LNCAP (cell line): ENCODE measurements at regions not wholly inside any gene's neighbourhood (a gene's known extent, or its start where the extent isn't known, plus 50 kb on each side); places are given as distances from the start of the nearest gene placed in this dataset.

Source experiments
- TF ChIP-seq, protein P1 (sequence below): fragments of 450-650 bp; IDR thresholded peaks from 2 replicates; pipeline ENCODE4 v1.5.1; 2017; ENCODE audit warnings: mild to moderate bottlenecking

DNA sequence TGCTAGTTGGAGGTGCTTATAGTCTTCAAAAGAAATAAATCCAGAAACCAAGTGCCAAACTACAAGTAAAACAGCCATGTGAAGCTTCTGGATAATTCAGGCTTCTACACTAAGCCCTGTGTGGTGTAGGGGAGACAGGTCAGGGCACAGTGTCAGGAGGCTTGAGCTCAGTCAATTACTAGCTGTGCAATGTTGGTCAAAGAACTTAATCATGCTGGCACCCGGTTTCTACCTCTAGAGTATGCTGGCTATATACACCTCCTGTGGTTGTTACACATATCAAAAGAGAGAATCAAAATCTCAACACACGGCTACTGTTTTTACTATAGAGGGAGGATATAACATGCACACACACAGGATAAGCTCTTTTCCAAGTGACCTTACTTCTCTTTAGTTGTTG lies 469.7 kb upstream of the ZNF462 start:
- TF ChIP-seq, protein P1, sequence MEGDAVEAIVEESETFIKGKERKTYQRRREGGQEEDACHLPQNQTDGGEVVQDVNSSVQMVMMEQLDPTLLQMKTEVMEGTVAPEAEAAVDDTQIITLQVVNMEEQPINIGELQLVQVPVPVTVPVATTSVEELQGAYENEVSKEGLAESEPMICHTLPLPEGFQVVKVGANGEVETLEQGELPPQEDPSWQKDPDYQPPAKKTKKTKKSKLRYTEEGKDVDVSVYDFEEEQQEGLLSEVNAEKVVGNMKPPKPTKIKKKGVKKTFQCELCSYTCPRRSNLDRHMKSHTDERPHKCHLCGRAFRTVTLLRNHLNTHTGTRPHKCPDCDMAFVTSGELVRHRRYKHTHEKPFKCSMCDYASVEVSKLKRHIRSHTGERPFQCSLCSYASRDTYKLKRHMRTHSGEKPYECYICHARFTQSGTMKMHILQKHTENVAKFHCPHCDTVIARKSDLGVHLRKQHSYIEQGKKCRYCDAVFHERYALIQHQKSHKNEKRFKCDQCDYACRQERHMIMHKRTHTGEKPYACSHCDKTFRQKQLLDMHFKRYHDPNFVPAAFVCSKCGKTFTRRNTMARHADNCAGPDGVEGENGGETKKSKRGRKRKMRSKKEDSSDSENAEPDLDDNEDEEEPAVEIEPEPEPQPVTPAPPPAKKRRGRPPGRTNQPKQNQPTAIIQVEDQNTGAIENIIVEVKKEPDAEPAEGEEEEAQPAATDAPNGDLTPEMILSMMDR = no peak

DNA sequence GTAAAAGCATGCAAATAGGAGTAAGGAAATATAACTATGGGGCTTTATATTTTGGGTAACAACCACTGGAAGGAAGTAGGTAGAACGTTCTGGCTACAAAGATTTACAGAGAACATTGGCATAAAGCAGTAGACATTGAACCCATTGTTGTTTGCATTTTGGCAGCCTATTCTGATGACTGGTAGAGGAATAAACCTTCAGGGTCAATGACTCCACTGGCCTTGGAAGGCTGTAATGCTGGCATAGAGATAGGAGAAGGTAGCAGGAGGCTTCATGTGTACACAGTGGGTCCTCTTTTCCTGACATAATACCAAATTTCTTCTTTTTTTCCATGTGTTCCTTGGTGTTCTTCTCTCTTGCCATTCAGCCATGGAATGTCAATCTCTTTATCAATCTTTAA lies 462.8 kb upstream of the ZNF462 start:
- TF ChIP-seq, protein P1 = no peak

DNA sequence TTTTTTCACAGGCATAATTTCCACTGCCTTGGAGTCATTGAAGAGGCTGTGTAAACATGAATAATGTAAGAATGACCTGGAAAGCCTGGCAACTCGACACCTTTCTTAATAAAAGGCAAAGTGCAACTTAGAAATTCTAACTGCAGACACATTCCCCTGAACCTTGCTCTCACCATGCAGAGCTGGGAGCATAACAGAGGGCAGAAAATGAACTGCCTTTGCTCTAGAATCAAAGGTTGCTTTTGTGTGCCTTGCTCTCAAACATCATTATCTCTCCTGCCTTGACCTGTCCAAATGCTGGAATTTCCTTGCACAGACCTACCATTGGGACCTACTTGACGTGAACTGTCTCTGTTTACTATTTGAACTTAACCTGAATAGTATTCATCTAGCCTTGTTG lies 462.0 kb upstream of the ZNF462 start:
- TF ChIP-seq, protein P1 = no peak

DNA sequence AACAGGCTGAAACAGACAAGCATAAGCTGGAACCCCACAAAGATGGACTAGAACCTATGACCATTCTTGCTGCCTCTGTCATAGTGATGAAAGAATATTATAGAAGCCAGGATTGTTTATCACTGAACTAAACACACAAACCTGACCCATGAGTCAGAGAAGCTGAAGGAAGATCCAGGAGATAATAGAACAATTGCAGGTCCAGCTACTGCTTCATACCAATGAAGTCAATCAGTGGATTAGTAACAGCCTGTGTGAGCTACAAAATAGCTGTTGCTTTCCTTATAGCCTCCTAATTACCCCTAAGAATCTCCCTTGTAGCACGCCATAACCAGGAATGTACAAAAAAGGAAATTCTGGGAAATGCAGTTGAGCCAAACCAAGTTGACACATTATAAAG lies 459.9 kb upstream of the ZNF462 start:
- TF ChIP-seq, protein P1 = no peak

DNA sequence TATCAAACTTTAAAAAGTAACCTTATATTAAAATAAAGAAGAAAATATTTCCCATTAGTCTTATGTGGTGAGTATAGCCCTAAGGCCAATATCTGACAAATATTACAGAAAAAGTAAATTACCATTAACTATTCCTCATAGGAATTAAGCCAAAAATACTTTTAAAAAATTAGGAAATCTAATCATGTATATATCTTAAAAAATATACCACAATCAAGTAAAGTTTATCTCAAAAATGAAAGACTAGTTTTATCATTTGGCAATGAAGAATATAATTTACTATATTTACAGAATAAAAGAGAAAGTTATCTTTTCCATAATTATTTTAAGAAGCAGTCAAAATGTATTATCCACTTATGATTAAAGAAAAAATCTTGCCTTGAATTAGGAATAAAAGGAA lies 458.8 kb upstream of the ZNF462 start:
- TF ChIP-seq, protein P1 = no peak

DNA sequence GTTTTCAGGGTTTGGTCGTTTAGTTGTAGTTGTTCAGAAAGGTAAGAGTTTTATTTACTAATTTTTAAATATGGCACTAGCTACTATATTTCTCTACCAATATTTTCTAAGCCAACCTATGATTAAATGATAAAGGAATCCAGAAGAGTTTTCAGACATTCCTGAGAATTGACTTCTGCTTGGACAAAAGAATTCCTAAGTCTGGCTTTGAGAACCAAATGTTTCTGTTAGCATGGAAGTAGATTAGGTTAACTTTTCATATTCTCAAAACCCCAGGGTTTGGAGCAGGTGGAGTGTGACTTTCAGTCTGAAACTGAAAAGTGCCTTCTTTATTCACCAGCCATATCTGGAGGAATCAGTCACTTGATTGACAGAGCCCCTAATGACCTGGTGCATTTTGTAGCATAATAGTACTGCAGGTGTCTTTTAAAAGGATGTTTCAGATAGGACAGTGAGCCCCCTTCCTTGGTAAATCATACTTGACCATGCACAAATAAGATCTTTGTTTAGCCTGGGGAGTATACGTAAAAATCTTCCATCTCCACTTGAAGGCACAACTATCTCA lies 457.0 kb upstream of the ZNF462 start:
- TF ChIP-seq, protein P1 = no peak

DNA sequence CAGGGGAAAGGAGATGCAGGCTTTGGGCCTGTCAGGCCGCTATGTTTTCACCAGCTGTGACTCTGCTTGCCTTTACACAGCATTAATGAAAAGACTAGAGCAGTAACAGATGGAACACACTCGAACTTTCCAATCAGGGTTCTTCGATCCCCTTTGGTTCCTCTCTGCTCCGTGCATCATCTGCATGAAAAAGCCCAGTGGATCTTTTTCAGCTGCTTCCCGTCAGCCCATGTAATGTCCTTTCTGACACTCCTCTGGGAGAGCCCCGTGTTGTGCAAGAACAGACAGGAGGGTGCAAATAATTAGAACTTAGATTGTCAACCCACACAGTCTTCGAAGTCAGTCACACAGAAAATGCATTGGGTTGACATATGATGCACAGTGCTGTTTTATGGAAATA lies 448.9 kb upstream of the ZNF462 start:
- TF ChIP-seq, protein P1 = no peak

DNA sequence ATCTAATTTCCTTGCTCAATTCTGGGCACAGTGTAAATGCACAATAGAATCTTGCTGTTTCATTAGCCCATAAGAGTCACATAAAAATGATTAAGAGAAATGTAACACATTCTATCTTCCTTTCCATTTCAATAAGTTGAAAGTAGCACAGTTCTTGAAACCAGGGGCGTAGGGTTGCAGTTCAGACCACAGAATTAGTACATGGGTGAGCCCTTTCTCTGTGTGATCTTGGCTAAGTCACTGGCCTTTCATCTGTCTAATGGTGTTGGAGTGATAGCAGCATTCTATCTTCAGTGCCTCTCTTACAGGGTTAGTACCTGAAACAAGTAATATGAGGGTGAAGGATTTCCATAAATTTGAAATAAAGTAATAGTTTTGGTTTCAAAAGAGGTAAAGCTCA lies 445.3 kb upstream of the ZNF462 start:
- TF ChIP-seq, protein P1 = no peak
